Osteoblast (primary cell): ENCODE measurements at regions not wholly inside any gene's neighbourhood (a gene's known extent, or its start where the extent isn't known, plus 50 kb on each side); places are given as distances from the start of the nearest gene placed in this dataset.
"Not testable (repeated sequence)": the region's sequence is repeated elsewhere in the genome, so short reads cannot be mapped to it uniquely, and the experiment has no call there.

ENCODE experiments used
- DNase-seq: peaks from one replicate; pipeline ENCODE4 v3.0.0; 2011; ENCODE audit warnings: low spot score, mixed read lengths; ENCODE audit not compliant: insufficient read length; ENCODE audit errors: missing footprints
- H2AFZ ChIP-seq: 2 replicates; pipeline ENCODE4 v1.6.0; 2011; ENCODE audit warnings: mild to moderate bottlenecking, low read length
- H3K27ac ChIP-seq: 2 replicates; pipeline ENCODE4 v1.5.1; 2011; ENCODE audit warnings: mild to moderate bottlenecking, low read depth, low read length, moderate library complexity
- H3K27me3 ChIP-seq: 2 replicates; pipeline ENCODE4 v1.6.0; 2012; ENCODE audit warnings: mild to moderate bottlenecking, control low read depth, inconsistent platforms, low read length, moderate library complexity; ENCODE audit not compliant: insufficient read depth
- H3K36me3 ChIP-seq: 2 replicates; pipeline ENCODE4 v1.5.1; 2011; ENCODE audit warnings: mild to moderate bottlenecking, low read length, control low read depth, moderate library complexity; ENCODE audit not compliant: insufficient read depth
- H3K4me1 ChIP-seq: 2 replicates; pipeline ENCODE4 v1.5.1; 2011; ENCODE audit warnings: mild to moderate bottlenecking, low read length, control low read depth, moderate library complexity; ENCODE audit not compliant: insufficient read depth
- H3K4me2 ChIP-seq: 2 replicates; pipeline ENCODE4 v1.6.0; 2011; ENCODE audit warnings: mild to moderate bottlenecking, low read length; ENCODE audit not compliant: insufficient read depth
- H3K4me3 ChIP-seq: fragments of 200-600 bp; sonication (generic); 3 replicates; pipeline ENCODE4 v1.5.1; 2012; ENCODE audit warnings: mild to moderate bottlenecking, low read length, inconsistent platforms; ENCODE audit not compliant: insufficient read depth
- H3K79me2 ChIP-seq: 2 replicates; pipeline ENCODE4 v1.6.0; 2012; ENCODE audit warnings: mild to moderate bottlenecking, low read length, control low read depth, inconsistent platforms; ENCODE audit not compliant: insufficient read depth
- H3K9me3 ChIP-seq: 2 replicates; pipeline ENCODE4 v1.5.1; 2011; ENCODE audit warnings: low read depth, low read length, control low read depth
- H4K20me1 ChIP-seq: 2 replicates; pipeline ENCODE4 v1.6.0; 2012; ENCODE audit warnings: mild to moderate bottlenecking, low read length, control low read depth; ENCODE audit not compliant: insufficient read depth
- CTCF ChIP-seq: IDR thresholded peaks from 2 replicates; pipeline ENCODE4 v1.5.1; 2011; ENCODE audit warnings: mild to moderate bottlenecking, low read depth, low read length, moderate library complexity; ENCODE audit errors: extremely low read depth

GRCh38 chr2:156229724-156230362 is 102.7 kb downstream of the NR4A2 start:
- no peaks in the 10 kb centered on the region for H3K9me3 ChIP-seq
- no peak for DNase-seq
- H2AFZ ChIP-seq: no peak overlapping the region
- no peaks in the 10 kb centered on the region for H3K79me2 ChIP-seq
- H3K27ac ChIP-seq: no peak overlapping the region
- H3K4me1 ChIP-seq: no peaks in the 10 kb centered on the region
- H3K27me3 ChIP-seq: no peaks in the 10 kb centered on the region
- H3K4me3 ChIP-seq: no peak overlapping the region
- no peaks in the 10 kb centered on the region for H3K36me3 ChIP-seq
- H3K4me2 ChIP-seq: no peak overlapping the region
- no peaks in the 10 kb centered on the region for H4K20me1 ChIP-seq
- TF ChIP-seq CTCF: no peak

- not testable (repeated sequence) for H3K4me3 ChIP-seq, H3K27ac ChIP-seq, H3K27me3 ChIP-seq, H3K4me2 ChIP-seq, H3K79me2 ChIP-seq, DNase-seq, H3K9me3 ChIP-seq, H3K4me1 ChIP-seq, H4K20me1 ChIP-seq, H3K36me3 ChIP-seq, H2AFZ ChIP-seq
Observed at GRCh38 chr2:156223328-156223727, 109.2 kb downstream of the NR4A2 start.

- TF ChIP-seq CTCF: no peak
- no peak overlapping the region for H3K4me2 ChIP-seq
- no peak overlapping the region for H3K27ac ChIP-seq
- H3K4me3 ChIP-seq: no peak overlapping the region
- H3K36me3 ChIP-seq: no peaks in the 10 kb centered on the region
- H3K9me3 ChIP-seq: no peaks in the 10 kb centered on the region
- no peaks in the 10 kb centered on the region for H4K20me1 ChIP-seq
- no peak overlapping the region for H2AFZ ChIP-seq
- no peaks in the 10 kb centered on the region for H3K27me3 ChIP-seq
- no peaks in the 10 kb centered on the region for H3K4me1 ChIP-seq
- no peaks in the 10 kb centered on the region for H3K79me2 ChIP-seq
- no peak for DNase-seq
Observed at GRCh38 chr2:156221703-156222102, 110.8 kb downstream of the NR4A2 start.

GRCh38 chr2:156219491-156220100 is 112.9 kb downstream of the NR4A2 start:
- H3K4me2 ChIP-seq: no peak overlapping the region
- no peak overlapping the region for H3K27ac ChIP-seq
- no peaks in the 10 kb centered on the region for H3K79me2 ChIP-seq
- H3K4me1 ChIP-seq: no peaks in the 10 kb centered on the region
- no peaks in the 10 kb centered on the region for H3K36me3 ChIP-seq
- no peak for DNase-seq
- no peaks in the 10 kb centered on the region for H4K20me1 ChIP-seq
- no peaks in the 10 kb centered on the region for H3K27me3 ChIP-seq
- H2AFZ ChIP-seq: no peak overlapping the region
- H3K9me3 ChIP-seq: no peaks in the 10 kb centered on the region
- no peak for TF ChIP-seq CTCF
- no peak overlapping the region for H3K4me3 ChIP-seq
